DND-41 (cell line): ENCODE measurements at regions not wholly inside any gene's neighbourhood (a gene's known extent, or its start where the extent isn't known, plus 50 kb on each side); places are given as distances from the start of the nearest gene placed in this dataset.

Experiments
- ATAC-seq: fragments of 200-7000 bp; cut with Tn5 transposase; 3 replicates; pipeline ENCODE4 v1.9.1; 2021; ENCODE audit warnings: low read depth; ENCODE audit not compliant: insufficient read depth
- DNase-seq: peaks from one replicate; pipeline ENCODE4 v3.0.0-alpha.2; 2020
- H2AFZ ChIP-seq: 2 replicates; pipeline ENCODE4 v1.6.0; 2012; ENCODE audit warnings: low read depth, low read length
- H3K27ac ChIP-seq: 2 replicates; pipeline ENCODE4 v1.5.1; 2012; ENCODE audit warnings: low read length, inconsistent platforms
- H3K27me3 ChIP-seq: fragments of 200-600 bp; sonication (generic); 2 replicates; pipeline ENCODE4 v1.6.0; 2012; ENCODE audit warnings: low read length, mild to moderate bottlenecking, inconsistent platforms; ENCODE audit not compliant: insufficient read depth, poor library complexity
- H3K36me3 ChIP-seq: 2 replicates; pipeline ENCODE4 v1.5.1; 2012; ENCODE audit warnings: low read length, inconsistent platforms; ENCODE audit not compliant: insufficient read depth
- H3K4me1 ChIP-seq: 2 replicates; pipeline ENCODE4 v1.5.1; 2012; ENCODE audit warnings: mild to moderate bottlenecking, low read length; ENCODE audit not compliant: insufficient read depth
- H3K4me2 ChIP-seq: 2 replicates; pipeline ENCODE4 v1.6.0; 2012; ENCODE audit warnings: mild to moderate bottlenecking, moderate library complexity, low read length, inconsistent platforms; ENCODE audit not compliant: insufficient read depth
- H3K4me3 ChIP-seq, 2 experiments: fragments of 200-600 bp in 1 of 2; shearing (Covaris generic) in 1 of 2; 2 replicates each; pipeline ENCODE4 v1.5.1; 2012 to 2016; ENCODE audit warnings: inconsistent platforms in 2 of 2, low read length in 2 of 2, mild to moderate bottlenecking in 2 of 2, low read depth in 1 of 2, moderate library complexity in 1 of 2
- H3K79me2 ChIP-seq: 2 replicates; pipeline ENCODE4 v1.6.0; 2012; ENCODE audit warnings: low read length, inconsistent platforms; ENCODE audit not compliant: insufficient read depth
- H3K9ac ChIP-seq: 2 replicates; pipeline ENCODE4 v1.6.0; 2012; ENCODE audit warnings: low read depth, mild to moderate bottlenecking, inconsistent platforms, low read length, moderate library complexity
- H3K9me3 ChIP-seq: 2 replicates; pipeline ENCODE4 v1.5.1; 2012; ENCODE audit warnings: low read length, moderate library complexity, mild to moderate bottlenecking, inconsistent platforms; ENCODE audit not compliant: insufficient read depth, severe bottlenecking
- H4K20me1 ChIP-seq: 2 replicates; pipeline ENCODE4 v1.6.0; 2012; ENCODE audit warnings: low read length; ENCODE audit not compliant: insufficient read depth
- EZH2 ChIP-seq: IDR thresholded peaks from 3 replicates; pipeline ENCODE4 v1.6.1; 2012; ENCODE audit warnings: borderline replicate concordance, low read depth, mild to moderate bottlenecking, moderate library complexity, low read length, inconsistent platforms; ENCODE audit not compliant: severe bottlenecking
- TF ChIP-seq, protein P1 (sequence below): IDR thresholded peaks from 2 replicates; pipeline ENCODE4 v1.5.1; 2012; ENCODE audit warnings: borderline replicate concordance, low read length, moderate library complexity, mild to moderate bottlenecking; ENCODE audit not compliant: poor library complexity, severe bottlenecking; ENCODE audit errors: extremely low read depth

DNA sequence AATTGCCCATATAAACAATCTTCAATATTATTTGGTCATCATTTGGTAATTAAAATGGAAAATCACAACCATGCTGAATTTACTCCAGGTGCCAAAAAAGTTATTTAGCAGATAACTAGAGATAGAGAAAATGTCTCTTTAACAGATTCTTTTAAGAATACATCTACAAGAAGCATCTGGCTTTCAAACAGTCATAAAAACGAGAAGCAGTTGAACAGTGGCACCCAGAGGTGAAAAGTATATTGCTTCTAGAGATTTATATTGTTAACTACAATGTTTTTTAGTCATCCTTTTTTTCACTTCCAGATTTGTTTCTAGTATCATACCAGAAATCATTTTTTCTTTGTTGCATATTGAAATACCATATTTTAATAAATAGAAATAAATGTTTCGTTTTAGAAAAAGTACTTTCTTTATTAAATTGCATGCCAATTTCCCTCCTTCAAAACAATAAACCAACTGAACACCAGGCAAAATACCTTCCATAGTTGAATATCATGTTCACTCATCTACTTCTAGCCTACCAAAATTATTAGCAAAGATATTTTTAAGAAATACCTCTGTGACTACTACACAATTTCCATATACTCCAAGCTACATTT is 65.4 kb upstream of the HNRNPA3 start:
- DNase-seq (peak; percentile 23), ATAC-seq (0 out of 3 replicates have a peak, but pooled peaks have one; percentile 38)
- TF ChIP-seq, protein P1, sequence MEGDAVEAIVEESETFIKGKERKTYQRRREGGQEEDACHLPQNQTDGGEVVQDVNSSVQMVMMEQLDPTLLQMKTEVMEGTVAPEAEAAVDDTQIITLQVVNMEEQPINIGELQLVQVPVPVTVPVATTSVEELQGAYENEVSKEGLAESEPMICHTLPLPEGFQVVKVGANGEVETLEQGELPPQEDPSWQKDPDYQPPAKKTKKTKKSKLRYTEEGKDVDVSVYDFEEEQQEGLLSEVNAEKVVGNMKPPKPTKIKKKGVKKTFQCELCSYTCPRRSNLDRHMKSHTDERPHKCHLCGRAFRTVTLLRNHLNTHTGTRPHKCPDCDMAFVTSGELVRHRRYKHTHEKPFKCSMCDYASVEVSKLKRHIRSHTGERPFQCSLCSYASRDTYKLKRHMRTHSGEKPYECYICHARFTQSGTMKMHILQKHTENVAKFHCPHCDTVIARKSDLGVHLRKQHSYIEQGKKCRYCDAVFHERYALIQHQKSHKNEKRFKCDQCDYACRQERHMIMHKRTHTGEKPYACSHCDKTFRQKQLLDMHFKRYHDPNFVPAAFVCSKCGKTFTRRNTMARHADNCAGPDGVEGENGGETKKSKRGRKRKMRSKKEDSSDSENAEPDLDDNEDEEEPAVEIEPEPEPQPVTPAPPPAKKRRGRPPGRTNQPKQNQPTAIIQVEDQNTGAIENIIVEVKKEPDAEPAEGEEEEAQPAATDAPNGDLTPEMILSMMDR = peak; percentile 69
- TF ChIP-seq EZH2 = no peak
- Histone ChIP-seq H3K79me2 (no peaks in the 10 kb centered on the region), H3K27ac (no peak overlapping the region), H3K4me2 (no peak overlapping the region), H3K4me3 (no peak overlapping the region), H3K9me3 (no peaks in the 10 kb centered on the region), H3K4me1 (peaks cover 13% of the 10 kb centered on the region), H2AFZ (no peak overlapping the region), H3K9ac (no peak overlapping the region), H3K27me3 (peaks cover 36% of the 10 kb centered on the region), H4K20me1 (no peaks in the 10 kb centered on the region), H3K36me3 (no peaks in the 10 kb centered on the region)

DNA sequence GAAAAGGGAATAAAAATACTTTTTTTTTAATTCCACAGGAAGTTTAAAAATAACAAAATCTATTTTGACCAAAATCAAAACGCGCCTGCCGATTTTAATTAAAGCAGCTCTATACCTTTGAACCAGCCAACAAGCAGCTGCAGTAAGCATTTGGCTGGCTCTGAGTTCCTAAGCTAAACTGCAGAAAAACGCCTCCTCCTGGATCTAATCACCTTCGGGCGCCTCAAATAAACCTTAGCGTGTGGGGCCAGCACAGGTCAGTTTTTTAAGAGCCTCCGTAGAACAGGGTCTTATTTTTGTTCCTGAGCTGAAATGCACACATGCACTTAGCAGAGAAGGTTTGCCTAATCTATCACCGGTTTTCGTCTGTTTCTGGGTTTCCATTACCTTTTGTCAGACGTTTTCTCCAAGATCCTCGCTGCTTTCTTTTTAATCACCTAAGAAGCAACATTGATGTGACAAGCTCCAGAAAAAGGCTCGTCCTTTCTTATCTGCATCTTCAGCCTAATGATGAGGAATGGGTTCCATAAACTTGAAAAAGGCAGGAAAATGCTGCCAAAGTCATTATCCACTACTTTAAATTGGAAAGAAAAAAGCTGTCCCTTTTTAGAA is 64.7 kb upstream of the HNRNPA3 start:
- ATAC-seq = no peak
- H3K36me3 ChIP-seq = no peaks in the 10 kb centered on the region
- H3K4me1 ChIP-seq = peaks cover 13% of the 10 kb centered on the region
- H3K4me3 ChIP-seq = peak overlapping the region in 1 of 2 experiments; percentile 56; a peak in 1 of 4 replicates
- no peaks in the 10 kb centered on the region for H4K20me1 ChIP-seq
- no peak overlapping the region for H2AFZ ChIP-seq
- peak overlapping the region; percentile 72 for H3K4me2 ChIP-seq
- H3K79me2 ChIP-seq = no peaks in the 10 kb centered on the region
- H3K27ac ChIP-seq = no peak overlapping the region
- H3K9me3 ChIP-seq = no peaks in the 10 kb centered on the region
- TF ChIP-seq, protein P1 = no peak
- no peak for TF ChIP-seq EZH2
- no peak overlapping the region for H3K9ac ChIP-seq
- DNase-seq = no peak
- peaks cover 36% of the 10 kb centered on the region for H3K27me3 ChIP-seq

- H3K79me2 ChIP-seq = no peaks in the 10 kb centered on the region
- H4K20me1 ChIP-seq = no peaks in the 10 kb centered on the region
- peak overlapping the region in 1 of 2 experiments; percentile 56; a peak in 3 of 4 replicates for H3K4me3 ChIP-seq
- peak overlapping the region; percentile 62 for H2AFZ ChIP-seq
- H3K4me1 ChIP-seq = peaks cover 13% of the 10 kb centered on the region
- H3K27me3 ChIP-seq = peaks cover 31% of the 10 kb centered on the region
- TF ChIP-seq, protein P1 = peak; percentile 94
- TF ChIP-seq EZH2 = no peak
- H3K9me3 ChIP-seq = no peaks in the 10 kb centered on the region
- H3K27ac ChIP-seq = no peak overlapping the region
- peak overlapping the region; percentile 72 for H3K4me2 ChIP-seq
- H3K36me3 ChIP-seq = no peaks in the 10 kb centered on the region
- DNase-seq (peak; percentile 77), ATAC-seq (peak; percentile 94)
- peak overlapping the region; percentile 3; the same call in 1 of the 2 replicates for H3K9ac ChIP-seq
Observed at GRCh38 chr2:177148477-177149154, 64.0 kb upstream of the HNRNPA3 start.
